Upper lobe of right lung (tissue), 1 donor: ENCODE measurements at regions not wholly inside any gene's neighbourhood (a gene's known extent, or its start where the extent isn't known, plus 50 kb on each side); places are given as distances from the start of the nearest gene placed in this dataset.
"Not testable (repeated sequence)": the region's sequence is repeated elsewhere in the genome, so short reads cannot be mapped to it uniquely, and the experiment has no call there.

ENCODE experiments used
- ATAC-seq: fragments of 200-7000 bp; cut with Tn5 transposase; one replicate; pipeline ENCODE4 v1.9.1; 2020; ENCODE audit warnings: mild to moderate bottlenecking, moderate library complexity
- DNase-seq: peaks from one replicate; pipeline ENCODE4 v3.0.0-alpha.2; 2020
- H3K27ac ChIP-seq: fragments of 200-600 bp; one replicate; pipeline ENCODE4 v1.8.0; 2022
- H3K27me3 ChIP-seq: fragments of 200-600 bp; one replicate; pipeline ENCODE4 v1.8.0; 2022; ENCODE audit warnings: mild to moderate bottlenecking
- H3K36me3 ChIP-seq: fragments of 200-600 bp; one replicate; pipeline ENCODE4 v1.8.0; 2022
- H3K4me1 ChIP-seq: fragments of 200-600 bp; one replicate; pipeline ENCODE4 v1.8.0; 2022
- H3K4me3 ChIP-seq: fragments of 200-600 bp; one replicate; pipeline ENCODE4 v1.8.0; 2022; ENCODE audit warnings: mild to moderate bottlenecking
- H3K9me3 ChIP-seq: fragments of 200-600 bp; one replicate; pipeline ENCODE4 v1.8.0; 2022
- intact Hi-C: fragments of 100-400 bp; cut with DNase I; formaldehyde crosslinking; loops from one replicate; pipeline ENCODE4 v1.11.0; 2022
- TF ChIP-seq, protein P1 (sequence below): fragments of 200-600 bp; IDR thresholded peaks from one replicate; pipeline ENCODE4 v1.8.0; 2022; ENCODE audit warnings: antibody characterized with exemption
- donor health status: DM: no; HTN: yes; CAD: no; lungs with severe emphysema.

- TF ChIP-seq, protein P1, sequence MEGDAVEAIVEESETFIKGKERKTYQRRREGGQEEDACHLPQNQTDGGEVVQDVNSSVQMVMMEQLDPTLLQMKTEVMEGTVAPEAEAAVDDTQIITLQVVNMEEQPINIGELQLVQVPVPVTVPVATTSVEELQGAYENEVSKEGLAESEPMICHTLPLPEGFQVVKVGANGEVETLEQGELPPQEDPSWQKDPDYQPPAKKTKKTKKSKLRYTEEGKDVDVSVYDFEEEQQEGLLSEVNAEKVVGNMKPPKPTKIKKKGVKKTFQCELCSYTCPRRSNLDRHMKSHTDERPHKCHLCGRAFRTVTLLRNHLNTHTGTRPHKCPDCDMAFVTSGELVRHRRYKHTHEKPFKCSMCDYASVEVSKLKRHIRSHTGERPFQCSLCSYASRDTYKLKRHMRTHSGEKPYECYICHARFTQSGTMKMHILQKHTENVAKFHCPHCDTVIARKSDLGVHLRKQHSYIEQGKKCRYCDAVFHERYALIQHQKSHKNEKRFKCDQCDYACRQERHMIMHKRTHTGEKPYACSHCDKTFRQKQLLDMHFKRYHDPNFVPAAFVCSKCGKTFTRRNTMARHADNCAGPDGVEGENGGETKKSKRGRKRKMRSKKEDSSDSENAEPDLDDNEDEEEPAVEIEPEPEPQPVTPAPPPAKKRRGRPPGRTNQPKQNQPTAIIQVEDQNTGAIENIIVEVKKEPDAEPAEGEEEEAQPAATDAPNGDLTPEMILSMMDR, result no peak
- intact Hi-C loops, result no loop called here
- H3K4me3 ChIP-seq, result no peak overlapping the region
- DNase-seq (peak; percentile 34), ATAC-seq (no peak)
- no peaks in the 10 kb centered on the region for H3K4me1 ChIP-seq
- H3K36me3 ChIP-seq, result no peaks in the 10 kb centered on the region
- peaks cover 14% of the 10 kb centered on the region for H3K27me3 ChIP-seq
- H3K9me3 ChIP-seq, result no peaks in the 10 kb centered on the region
- H3K27ac ChIP-seq, result no peak overlapping the region
Measured at GRCh38 chr1:2952992-2953391, 68.3 kb upstream of the ACTRT2 start.

DNA sequence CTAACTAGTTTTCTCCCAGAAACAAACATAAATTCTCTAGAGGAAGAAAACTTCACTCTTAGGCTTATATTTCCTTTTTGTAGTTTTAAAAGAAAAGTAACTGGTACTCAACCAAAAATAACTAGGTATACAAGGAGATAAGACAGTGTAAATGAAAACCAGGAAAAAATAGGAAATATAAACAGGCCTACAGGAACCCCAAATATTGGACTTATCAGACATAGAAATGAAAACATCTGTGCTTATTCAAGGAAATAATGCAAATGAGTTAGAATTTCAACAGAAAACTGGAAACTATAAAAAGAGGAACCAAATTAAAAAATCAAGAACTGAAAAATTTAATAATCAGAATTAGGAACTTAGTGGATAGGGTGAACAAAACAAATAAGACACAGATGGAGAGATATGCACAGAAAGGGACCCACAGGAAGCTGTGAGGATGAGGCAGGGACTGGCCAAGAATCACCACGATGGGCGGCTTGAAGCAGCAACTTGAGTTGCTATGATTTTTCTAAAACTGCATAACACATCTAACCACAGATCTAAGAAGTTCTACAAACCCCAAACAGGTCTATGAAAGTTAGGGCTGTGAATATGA, 67.5 kb upstream of the ACTRT2 start:
- H3K4me1 ChIP-seq, result no peaks in the 10 kb centered on the region
- TF ChIP-seq, protein P1, result no peak
- no peaks in the 10 kb centered on the region for H3K9me3 ChIP-seq
- no peaks in the 10 kb centered on the region for H3K36me3 ChIP-seq
- H3K27me3 ChIP-seq, result peaks cover 6% of the 10 kb centered on the region
- intact Hi-C loops, result no loop called here
- no peak overlapping the region for H3K4me3 ChIP-seq
- ATAC-seq, result no peak
- H3K27ac ChIP-seq, result no peak overlapping the region
- peak; percentile 18 for DNase-seq

DNA sequence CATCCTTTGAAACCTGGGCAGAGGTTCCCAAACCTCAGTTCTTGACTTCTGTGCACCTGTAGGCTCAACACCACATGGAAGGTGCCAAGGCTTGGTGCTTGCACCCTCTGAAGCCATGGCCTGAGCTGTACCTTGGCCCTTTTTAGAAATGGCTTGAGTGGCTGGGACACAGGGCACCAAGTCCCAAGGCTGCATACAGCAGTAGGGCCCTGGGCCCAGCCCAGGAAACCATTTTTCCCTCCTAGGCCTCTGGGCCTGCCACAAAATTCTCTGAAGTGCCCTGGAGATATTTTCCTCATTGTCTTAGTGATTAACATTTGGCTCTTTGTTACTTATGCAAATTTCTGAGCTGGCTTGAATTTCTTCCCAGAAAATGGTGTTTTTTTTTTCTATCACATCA, 65.6 kb upstream of the ACTRT2 start:
- no peak for ATAC-seq
- no peak overlapping the region for H3K27ac ChIP-seq
- no peaks in the 10 kb centered on the region for H3K4me1 ChIP-seq
- no peak overlapping the region for H3K4me3 ChIP-seq
- TF ChIP-seq, protein P1, result no peak
- H3K36me3 ChIP-seq, result no peaks in the 10 kb centered on the region
- no peaks in the 10 kb centered on the region for H3K27me3 ChIP-seq
- no peaks in the 10 kb centered on the region for H3K9me3 ChIP-seq
- DNase-seq, result no peak
- intact Hi-C loops, result no loop called here

- no peaks in the 10 kb centered on the region for H3K27me3 ChIP-seq
- TF ChIP-seq, protein P1, result no peak
- no peak for ATAC-seq
- H3K4me1 ChIP-seq, result no peaks in the 10 kb centered on the region
- H3K9me3 ChIP-seq, result no peaks in the 10 kb centered on the region
- intact Hi-C loops, result no loop called here
- no peaks in the 10 kb centered on the region for H3K36me3 ChIP-seq
- no peak overlapping the region for H3K4me3 ChIP-seq
- no peak for DNase-seq
- no peak overlapping the region for H3K27ac ChIP-seq
Measured at GRCh38 chr1:2956576-2956975, 64.7 kb upstream of the ACTRT2 start.

- TF ChIP-seq, protein P1, result no peak
Measured at GRCh38 chr1:2957329-2957728, 63.9 kb upstream of the ACTRT2 start.

DNA sequence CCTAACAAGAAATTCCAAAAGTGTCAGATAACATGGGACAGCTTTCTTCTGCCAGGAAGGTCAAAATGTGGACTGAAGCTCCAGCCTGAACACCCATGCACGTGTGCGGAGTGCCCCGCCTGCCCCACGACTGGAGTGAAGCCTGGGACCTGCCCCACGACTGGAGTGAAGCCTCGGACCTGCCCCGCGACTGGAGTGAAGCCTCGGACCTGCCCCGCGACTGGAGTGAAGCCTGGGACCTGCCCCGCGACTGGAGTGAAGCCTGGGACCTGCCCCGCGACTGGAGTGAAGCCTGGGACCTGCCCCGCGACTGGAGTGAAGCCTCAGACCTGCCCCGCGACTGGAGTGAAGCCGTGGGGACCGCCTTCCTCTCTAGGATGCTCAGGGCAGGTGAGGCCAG, 61.4 kb upstream of the ACTRT2 start:
- H3K4me3 ChIP-seq, H3K36me3 ChIP-seq, H3K27ac ChIP-seq, H3K4me1 ChIP-seq, H3K27me3 ChIP-seq, intact Hi-C loops, H3K9me3 ChIP-seq, ATAC-seq: not testable (repeated sequence)
- peak; percentile 40 for DNase-seq

More at GRCh38 chr1:2957329-2957728, 63.9 kb upstream of the ACTRT2 start:
- Histone ChIP-seq H3K27me3 (no peaks in the 10 kb centered on the region), H3K36me3 (no peaks in the 10 kb centered on the region), H3K4me1 (no peaks in the 10 kb centered on the region), H3K9me3 (no peaks in the 10 kb centered on the region), H3K27ac (no peak overlapping the region), H3K4me3 (no peak overlapping the region)
- ATAC-seq (no peak), DNase-seq (no peak)
- intact Hi-C loops, result no loop called here
